ENCODE measurements at regions not wholly inside any gene's neighbourhood (a gene's known extent, or its start where the extent isn't known, plus 50 kb on each side); places are given as distances from the start of the nearest gene placed in this dataset.

DNA sequence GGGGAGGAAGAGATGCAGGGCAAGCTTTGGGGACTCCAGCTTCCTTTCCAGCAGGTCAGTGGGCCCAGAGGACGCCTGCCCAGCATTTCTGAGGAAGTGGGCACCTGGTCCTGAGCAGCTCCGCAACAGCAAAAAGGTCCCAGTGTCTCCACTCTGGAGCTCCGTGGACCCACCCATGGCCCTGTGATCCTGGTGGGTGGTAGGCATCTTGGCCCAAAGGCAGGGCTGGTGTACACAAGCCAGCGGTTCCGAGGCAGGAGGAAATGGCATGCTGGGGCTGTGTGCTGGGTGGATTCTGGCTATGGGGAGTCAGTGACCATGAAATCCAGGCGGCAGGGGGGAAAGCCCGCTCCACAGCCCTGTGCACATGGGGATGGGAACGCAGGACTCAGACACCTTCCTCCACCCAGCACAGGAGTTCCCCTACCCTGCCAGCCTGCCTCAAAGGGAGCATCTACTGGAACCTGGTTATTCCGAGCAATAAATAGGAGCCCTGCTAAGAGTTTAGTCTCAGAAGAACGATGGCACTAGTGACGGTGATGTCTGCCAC, 206.0 kb downstream of the GLI2 start:
- DNase-seq: no peak

DNA sequence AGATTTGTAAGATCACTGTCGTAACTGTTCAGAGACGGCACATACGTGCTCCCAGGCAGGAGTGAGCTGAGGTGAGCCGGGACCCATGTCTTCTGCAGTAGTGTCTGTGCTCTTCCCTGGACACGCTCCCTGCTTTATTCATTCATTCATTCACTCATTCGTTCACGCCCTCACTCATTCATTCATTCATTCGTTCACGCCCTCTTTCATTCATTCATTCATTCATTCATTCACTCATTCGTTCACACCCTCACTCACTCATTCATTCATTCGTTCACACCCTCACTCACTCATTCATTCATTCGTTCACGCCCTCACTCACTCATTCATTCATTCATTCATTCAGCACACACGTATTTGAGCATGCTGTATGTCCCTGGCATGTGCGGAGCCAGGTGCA, 207.0 kb downstream of the GLI2 start:
- no peak for DNase-seq

DNA sequence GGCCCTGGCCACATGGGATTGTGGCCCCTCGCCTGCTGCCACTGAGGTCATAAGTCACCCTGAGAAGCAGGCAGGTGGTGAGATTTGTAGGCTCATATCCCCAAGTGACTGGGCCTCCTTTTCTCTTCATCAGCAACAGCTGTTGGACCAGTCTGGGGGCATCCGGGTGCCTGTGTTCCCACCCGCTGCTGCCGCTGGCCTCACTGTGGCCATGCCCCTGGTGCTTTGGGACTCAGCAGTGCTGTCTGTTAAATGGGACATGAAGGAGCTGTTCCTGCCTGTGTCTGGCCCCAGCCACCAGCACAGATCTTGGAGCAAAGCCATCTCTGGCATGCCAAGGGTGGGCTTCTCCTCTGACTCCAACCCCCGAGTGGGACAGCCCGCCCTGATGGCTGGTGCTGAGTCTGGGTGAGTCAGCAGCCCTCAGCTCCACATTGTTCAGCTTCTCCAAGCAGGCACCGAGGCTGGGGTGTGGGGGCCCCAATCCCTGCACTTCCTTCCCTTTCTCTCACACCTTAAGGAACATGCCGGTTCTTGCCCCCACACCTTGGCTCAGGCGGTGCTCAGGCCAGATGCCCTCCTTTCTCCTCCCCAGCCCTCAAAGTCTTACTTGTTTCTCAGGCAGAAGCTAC, 207.9 kb downstream of the GLI2 start:
- no peak for DNase-seq

DNA sequence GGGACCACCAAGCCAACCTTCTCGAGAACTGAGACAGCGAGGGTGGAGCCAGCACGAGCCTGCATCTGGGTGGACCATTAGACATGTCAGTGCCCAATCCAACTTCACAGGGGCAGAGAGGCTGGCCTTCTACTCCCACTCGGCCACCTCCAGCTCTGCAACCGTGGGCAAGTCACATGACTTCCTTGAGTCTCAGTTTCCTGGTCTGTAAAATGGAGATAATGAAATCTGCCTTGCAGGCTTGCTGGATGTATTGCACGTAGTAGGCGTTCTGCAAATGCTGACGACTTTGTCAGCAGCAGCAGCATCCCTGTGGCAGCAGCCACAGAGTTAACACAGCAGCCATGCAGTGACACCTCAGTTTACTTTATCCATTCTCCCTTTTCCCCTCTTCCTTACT, 208.9 kb downstream of the GLI2 start:
- DNase-seq: no peak

DNA sequence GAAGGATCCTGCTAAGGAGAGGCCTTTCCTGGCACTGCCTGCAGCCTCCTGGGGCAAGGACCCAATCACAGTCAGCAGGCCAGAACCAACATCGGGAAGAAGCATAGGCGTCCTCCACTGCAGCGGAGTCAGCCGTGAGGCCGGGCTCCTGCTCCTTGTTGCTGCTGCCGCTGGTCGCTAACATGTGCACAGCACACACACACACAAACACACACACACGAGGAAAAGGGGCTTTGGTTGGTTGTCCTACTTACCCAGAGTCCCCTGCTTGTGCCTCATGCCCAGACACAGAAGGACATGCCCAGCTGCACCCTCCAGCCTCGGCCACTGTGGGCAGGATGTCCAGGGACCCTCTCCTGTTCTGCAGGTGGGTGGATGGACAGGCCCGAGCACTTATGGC, 209.4 kb downstream of the GLI2 start:
- no peak for DNase-seq

DNA sequence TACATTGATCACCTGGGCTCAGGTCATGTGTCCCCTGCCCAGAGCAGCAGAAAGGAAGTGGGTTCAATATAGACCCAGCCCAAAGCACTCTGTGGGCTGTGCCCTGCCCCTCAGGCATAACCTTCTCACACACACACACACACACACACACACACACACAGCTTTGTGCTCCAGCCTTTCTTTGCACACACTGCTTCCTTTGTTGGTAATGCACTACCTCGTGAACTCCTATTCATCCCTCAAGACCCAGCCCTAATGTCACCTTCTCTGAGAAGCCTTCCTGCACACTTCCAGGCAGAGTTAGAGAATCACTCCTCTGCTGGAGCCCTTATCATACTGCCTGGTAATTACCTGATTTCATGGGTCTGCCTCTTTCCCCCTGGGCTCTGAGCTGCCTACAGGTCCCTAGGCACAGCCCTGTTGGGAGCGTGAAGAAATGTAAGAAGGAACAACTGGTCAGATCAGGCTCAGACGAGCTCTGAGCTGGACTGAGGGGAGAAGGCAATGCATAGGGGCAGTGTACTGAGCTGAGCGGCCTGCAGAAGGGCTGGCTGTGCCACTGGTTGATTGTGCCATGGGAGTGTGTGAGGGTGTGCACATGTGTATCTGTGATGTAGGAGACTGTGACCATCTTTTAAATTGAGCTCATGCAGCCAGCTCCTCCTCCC, 210.3 kb downstream of the GLI2 start:
- no peak for DNase-seq

DNA sequence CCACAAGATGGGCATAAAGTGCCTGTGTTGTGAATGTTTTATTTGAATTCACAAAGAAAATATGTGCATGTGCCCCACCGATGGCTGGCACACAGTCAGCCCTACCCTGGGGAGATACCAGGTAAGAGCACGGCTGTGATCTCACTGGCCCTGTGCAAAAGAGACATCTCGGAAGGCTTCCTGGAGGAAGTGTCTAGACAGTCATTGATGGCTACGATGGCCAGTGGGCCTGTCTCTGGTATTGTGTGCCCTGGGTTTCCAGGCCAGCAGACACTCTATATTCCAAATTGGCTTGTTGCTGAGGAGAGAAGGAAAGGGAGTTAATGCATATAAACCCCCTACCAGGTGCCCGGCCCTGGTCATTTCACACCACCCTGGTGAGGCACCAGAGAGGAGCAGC, 211.7 kb downstream of the GLI2 start:
- no peak for DNase-seq

DNA sequence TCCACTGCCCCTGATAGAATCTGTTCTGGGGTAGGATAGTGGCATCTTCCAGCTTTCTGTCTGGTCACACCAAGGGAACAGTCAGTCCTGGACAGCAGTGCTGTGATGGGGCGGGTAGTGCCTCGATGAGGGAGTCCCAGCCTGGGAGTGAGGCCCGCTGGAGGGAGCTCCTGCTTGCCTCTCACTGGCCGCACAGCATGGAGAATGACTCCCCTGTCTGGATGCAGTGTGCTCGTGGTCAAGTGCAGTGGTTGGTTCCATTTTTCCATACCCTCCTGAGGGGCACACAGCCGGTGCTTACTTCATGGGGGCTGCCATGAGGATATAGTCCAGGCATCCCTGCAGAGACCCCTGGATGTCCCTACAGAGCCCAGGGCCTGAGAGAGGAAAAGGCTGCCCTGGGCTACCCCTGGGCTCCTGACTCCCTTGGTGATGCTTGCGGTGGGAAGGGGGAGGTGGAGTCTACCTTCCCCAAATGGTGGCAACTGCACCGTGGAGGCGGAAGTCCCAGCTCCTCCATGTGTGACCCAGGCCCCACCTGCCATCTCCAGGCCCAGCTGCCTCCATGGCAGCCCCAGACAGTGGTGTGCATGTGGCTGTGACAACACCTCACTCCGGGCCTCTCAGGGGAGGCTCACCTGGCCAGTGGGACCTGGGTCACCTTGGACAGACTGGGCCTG, 212.5 kb downstream of the GLI2 start:
- DNase-seq: no peak

DNA sequence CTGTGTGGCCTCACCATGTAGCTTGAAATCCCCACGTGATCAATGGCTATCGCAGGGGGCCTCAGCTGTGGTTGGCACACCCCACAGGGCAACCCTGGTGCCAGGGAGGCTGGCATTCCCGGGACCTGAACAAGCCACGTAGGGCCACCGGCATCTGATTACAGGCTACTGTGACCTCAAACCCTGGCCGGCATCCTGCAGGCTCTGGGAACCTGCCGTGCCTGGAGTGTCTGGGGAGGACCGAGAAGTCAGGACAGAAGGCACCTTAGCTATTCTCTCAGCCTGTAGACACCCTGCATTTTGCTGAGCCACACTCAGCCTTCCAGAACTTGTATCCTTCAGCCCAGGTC, 213.0 kb downstream of the GLI2 start:
- no peak for DNase-seq

DNA sequence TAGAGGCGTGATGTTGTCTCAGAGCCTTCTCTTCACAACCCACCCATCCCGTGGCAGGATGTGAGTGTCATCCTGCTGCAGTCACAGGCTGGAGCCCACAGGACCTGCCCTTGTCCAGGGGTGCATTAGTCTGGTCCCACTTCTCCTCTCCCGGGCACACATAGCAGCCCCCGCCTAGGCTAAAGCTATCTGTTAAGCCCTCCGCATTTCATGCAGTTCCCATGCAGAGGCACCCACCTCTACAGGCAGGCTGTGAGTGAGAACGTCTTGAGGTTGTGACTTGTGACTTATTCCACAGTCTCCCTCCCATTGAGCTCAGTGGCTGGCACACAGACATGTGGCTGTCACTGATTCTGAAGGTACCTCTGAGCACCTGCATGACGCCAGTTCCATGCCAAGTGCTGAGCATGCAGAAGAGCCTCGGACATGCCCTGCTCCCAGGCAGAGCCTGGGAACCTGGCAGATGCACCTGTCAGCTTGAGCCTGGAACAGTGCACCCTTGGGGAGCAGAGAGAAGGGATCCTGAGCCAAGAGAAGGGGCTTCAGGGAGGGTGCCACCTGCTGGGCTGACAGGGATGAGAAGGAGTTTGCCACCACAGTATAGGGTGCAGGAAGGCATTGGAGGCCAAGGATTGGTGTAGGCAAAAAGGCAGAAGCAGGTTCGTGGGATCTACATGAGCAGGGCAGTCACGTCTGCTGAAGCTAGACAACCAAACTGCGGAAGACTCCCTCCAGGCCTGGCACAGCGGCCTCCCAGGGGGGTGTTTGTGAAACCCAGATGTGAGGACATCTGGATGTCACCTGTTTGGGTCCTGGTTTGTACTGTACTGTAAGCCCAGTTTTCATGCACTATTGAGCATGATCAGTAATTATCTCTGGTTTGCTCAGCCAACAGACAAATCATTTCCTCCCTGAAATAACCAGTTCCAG, 213.6 kb downstream of the GLI2 start:
- no peak for DNase-seq

DNA sequence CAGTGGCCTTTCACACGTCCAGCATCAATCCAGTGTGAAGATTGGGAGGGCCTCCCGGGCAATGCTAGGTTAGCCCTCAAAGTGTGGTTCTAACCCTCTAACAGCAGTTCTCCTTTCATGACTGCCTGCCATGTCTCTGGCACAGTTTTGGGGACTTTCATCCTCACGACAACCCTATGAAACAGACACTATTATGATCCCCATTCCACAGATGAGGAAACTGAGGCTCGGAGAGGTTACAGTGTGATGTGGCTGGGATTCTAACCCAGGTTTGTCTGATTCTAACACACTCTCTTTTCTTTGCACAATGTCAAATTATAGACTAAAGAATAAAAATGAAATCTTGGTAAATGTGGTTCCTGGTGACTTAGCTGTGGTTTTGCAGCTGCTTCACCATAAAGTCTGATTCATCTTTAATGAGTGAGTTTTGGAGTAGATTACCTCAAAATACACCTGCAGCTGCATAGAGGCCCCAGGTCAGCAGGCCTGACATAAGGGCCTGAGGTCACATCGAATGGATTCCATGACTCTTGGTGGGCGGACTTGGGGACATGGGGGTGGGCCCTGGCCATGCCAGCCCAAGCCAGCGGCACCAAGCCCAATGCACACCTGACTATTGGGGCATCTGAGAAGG, 214.4 kb downstream of the GLI2 start:
- DNase-seq: no peak

DNA sequence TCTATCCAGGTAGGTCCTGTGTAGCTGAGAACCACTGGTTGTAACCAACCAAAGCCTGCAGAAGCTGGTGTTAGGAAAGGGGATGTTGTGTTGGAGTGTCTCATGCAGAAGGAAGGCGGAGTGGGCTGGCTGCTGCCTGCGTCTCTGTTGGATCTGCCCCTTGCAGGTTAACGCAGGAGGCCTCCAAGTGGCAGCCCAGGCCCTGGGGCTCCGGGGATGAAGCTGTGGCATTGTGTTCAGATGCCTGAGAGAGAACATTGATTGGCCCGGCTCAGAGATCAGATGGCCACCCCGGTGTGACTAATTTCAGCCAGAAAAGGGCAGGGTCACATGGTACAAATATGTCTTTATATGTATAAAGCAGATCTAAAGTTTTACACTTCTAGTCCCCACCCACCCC, 216.0 kb downstream of the GLI2 start:
- DNase-seq: no peak

DNA sequence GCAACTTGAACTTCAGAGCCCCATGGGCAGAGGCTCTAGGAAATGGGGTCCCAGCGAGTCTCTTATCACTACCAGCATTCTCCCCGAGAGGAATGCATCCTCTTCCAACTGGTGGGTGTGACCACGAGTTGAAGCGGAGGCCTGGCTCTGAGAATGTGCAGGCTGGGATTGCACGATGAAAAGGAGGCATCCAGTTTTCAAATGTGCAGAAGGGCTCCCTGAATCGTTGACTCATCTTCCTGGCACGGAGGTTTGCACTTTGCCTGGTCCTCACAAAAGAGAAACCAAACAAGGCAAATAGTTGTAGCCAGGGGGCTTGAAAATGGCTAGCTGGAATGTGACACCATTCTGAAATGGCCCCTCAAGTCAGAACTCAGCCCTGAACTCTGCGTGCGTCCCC, 216.7 kb downstream of the GLI2 start:
- DNase-seq: no peak

DNA sequence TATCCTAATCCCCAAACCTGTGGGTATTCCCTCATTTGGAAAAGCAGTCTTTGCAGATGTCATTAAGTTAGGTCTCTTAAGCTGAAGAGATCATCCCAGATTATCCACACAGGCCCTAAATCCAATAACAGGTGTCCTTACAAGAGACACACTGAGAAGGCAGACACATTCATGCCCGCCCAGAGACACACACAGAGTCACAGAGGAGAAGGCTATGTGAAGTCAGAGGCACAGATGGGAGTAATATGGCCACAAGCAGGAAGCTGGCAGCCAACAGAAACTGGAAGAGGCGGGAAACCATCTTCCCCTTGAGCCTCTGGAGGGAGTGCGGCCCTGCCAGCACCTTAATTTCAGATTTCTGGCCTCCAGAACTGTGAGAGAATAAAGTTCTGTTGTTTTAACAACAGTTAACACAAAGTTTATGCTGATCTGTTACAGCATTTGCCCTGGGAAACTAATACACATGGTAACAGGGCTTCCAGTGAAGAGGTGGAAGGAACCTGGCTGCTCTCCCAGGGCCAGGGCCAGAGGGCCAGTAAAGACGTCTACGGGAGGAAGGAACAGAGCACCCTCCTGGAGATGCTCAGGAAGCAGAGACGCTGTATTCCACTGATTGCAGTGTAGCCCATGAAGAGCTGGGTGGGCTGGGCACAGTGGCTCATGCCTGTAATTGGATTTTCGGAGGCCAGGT, 217.5 kb downstream of the GLI2 start:
- DNase-seq: no peak

DNA sequence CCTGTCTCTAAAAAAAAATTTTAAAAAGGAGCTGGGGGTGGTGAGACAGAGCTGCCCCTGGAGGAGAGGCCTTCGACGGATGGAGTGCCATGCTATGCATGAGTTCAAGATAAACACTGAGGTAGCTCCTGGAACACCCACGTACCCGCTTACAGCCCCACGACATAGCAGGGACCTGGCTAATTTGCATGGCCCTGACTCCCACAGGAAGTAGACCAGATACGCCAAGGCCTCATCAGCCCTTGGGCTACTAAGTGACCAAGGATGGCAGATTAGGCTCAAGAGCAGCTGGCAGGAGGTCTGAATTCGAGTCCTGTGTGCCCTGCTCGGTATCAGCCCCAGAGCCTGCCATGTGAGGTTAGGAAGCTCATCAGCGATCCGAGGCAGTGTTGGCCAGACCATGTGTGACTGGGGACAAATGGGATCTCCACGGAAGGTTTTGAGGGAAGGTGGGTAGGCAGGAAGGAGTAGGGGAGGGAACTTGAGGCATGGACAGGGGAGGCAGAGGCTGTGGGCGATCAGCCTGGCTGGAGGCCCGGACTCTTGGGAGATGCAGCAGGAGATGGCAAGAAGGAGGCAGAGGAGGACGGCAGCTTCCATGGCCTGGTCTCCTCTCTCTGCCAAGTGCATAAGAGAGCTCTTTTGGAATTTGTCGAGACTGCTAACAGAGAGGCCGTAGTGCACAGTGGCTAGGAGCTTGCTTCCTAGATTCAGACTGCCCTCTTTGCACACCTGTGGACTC, 218.3 kb downstream of the GLI2 start:
- no peak for DNase-seq

DNA sequence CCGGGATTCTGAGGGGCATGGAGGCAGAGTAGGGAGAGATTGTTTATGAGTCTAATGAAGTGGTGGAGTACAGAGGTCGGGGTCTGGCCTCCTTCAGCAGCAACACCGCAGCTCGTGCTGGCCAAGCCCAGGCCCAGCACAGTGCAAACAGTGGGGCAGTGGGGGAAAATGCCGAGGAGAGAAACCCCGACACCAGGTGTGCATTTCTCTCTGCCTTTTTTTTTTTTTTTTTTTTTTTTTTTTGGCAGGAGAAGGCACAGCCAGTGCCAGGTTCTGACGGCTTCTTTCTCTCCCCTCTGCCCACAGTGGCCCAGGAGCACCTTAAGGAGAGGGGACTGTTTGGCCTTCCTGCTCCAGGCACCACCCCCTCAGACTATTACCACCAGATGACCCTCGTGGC, 219.3 kb downstream of the GLI2 start:
- no peak for DNase-seq

DNA sequence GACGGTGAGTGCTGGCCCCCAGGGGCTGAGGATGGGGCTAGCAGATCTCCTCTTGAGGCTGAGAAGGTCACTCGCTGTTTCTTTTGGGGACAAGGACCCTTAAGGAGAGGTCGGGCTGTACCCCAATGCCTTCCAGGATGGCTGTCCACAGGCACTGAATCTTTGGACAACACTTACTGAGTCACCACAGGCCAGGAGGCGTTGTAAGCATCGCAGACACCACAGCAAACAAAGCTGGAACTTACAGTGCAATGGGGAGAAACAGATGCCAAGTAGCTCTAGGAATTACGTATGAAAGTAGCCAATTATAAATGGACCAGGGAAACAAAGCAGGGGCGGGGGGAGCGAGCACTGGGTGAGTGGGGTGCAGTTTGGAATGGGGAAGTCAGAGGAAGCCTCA, 219.8 kb downstream of the GLI2 start:
- no peak for DNase-seq

DNA sequence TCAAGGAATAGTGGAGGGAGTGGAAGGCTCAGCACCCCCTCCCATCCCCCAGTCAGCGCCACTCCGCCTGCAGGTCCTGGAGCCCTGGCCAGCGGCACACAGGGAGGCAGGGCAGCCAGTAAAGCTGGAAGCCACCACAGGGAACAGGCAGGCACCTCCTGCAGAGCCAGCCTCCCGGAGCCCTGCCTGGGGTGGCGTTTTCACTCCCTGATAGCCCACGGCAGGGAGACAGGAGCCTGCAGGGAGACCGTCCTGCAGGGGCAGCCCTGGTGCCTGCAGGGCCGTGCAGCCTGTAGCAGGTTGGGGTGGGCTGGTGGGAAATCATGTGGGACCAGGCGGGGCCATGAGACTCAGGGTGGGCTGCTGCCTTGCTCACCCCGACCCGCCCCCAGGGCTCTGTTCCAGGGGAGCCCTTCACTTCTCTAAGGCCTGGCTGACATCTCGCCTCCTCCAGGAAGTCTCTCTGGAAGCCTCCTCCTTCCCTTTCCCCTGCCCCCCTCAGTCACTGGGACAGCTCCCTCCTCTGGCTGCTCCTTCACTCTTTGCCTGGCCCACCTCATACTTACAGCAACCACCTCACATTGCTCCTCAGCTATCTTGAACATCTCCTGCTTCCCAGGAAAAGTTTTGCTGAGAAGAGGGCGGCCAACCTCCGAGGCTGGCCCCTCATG, 221.0 kb downstream of the GLI2 start:
- DNase-seq: no peak

DNA sequence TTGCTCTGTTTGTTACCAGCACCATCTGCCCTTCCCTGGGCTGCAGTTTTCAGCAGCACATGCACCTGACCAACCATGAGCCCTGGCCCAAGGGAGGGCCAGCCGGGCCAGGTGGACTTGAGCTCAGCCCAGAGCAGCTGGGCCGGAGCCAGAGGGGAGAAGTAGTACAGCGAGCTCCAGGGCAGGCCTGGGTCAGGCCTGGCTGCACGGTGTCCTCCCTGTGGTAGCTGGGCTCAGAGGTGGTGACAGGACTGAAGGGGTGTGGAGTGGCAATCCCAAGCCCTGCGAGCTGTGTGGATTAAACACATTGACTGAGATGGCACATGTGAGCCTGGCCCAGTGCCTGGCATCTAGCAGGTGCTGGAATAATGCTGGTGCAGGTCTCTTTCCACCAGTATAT, 222.2 kb downstream of the GLI2 start:
- no peak for DNase-seq

DNA sequence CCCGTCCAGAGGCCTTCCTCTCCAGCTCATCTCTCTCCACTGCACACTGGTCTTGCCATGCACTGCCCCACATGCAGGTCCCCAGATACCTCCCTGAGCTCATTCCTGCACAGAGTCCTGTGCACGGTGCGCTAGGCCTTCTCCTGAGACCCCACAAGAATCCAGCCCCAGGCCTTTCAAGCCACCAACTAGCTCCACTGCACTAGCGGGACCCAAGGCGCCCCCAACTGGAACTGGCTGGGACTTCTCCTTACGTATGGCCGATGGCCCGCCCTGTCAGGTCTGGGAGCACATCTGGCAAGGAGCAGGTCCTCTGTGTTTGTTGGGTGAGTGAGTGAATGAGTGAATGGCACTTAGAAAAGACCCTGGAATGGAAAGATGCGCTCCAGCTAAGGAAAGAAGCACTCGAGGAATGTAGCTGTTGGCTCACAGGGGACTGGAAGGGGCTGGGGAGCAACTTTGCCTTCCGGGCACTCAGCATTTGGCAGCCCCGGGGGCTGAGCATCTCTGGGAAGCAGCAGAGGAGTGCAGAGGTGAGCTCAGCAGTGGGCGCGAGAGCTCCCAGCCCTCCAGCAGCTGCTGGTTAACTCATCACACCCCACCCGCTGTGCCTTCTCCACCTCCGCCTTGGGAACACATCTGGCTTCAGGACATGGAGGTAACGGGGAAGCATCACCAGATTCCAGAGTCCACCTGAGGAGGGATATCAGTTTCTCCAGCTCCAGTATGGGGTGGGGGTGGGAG, 223.1 kb downstream of the GLI2 start:
- no peak for DNase-seq

Data from stimulated activated CD4-positive, alpha-beta T cell treated with anti-CD3 and anti-CD28 coated beads, Interleukin-4, amount 100 ng/mL, for 4 hours (primary cell).